HG03575 (cell line): ENCODE measurements at regions not wholly inside any gene's neighbourhood (a gene's known extent, or its start where the extent isn't known, plus 50 kb on each side); places are given as distances from the start of the nearest gene placed in this dataset.

ENCODE experiments used
- ATAC-seq: cut with Tn5 transposase; IDR thresholded peaks from one replicate; pipeline ENCODE4 v1.9.1; 2021; ENCODE audit not compliant: unreplicated experiment, insufficient number of reproducible peaks, low FRiP score; ENCODE audit errors: extremely low read depth

GRCh38 chr13:34452831-34453230 lies 489.2 kb upstream of the NBEA start:
- no peak for ATAC-seq

GRCh38 chr13:34458756-34459715 lies 483.0 kb upstream of the NBEA start:
- ATAC-seq = no peak

GRCh38 chr13:34459856-34460255 lies 482.2 kb upstream of the NBEA start:
- no peak for ATAC-seq

- no peak for ATAC-seq
Observed at GRCh38 chr13:34462843-34463242, 479.2 kb upstream of the NBEA start.

GRCh38 chr13:34464011-34464410 lies 478.1 kb upstream of the NBEA start:
- ATAC-seq = no peak

- no peak for ATAC-seq
Observed at GRCh38 chr13:34465423-34465922, 476.6 kb upstream of the NBEA start.

- ATAC-seq = no peak
Observed at GRCh38 chr13:34466301-34466700, 475.8 kb upstream of the NBEA start.

- ATAC-seq = no peak
Observed at GRCh38 chr13:34467450-34468083, 474.5 kb upstream of the NBEA start.

GRCh38 chr13:34469196-34469986 lies 472.7 kb upstream of the NBEA start:
- no peak for ATAC-seq

- no peak for ATAC-seq
Observed at GRCh38 chr13:34474187-34474868, 467.7 kb upstream of the NBEA start.

- no peak for ATAC-seq
Observed at GRCh38 chr13:34478376-34478775, 463.7 kb upstream of the NBEA start.

- no peak for ATAC-seq
Observed at GRCh38 chr13:34502011-34502410, 440.1 kb upstream of the NBEA start.

GRCh38 chr13:34502621-34503020 lies 439.4 kb upstream of the NBEA start:
- no peak for ATAC-seq

- no peak for ATAC-seq
Observed at GRCh38 chr13:34506796-34507195, 435.3 kb upstream of the NBEA start.

- no peak for ATAC-seq
Observed at GRCh38 chr13:34507630-34508029, 434.4 kb upstream of the NBEA start.

- no peak for ATAC-seq
Observed at GRCh38 chr13:34512817-34513216, 429.3 kb upstream of the NBEA start.

GRCh38 chr13:34513526-34513925 lies 428.5 kb upstream of the NBEA start:
- no peak for ATAC-seq

- no peak for ATAC-seq
Observed at GRCh38 chr13:34515201-34515600, 426.9 kb upstream of the NBEA start.

GRCh38 chr13:34521171-34521570 lies 420.9 kb upstream of the NBEA start:
- ATAC-seq = no peak
